ENCODE measurements at regions not wholly inside any gene's neighbourhood (a gene's known extent, or its start where the extent isn't known, plus 50 kb on each side); places are given as distances from the start of the nearest gene placed in this dataset.
"Not testable (repeated sequence)": the region's sequence is repeated elsewhere in the genome, so short reads cannot be mapped to it uniquely, and the experiment has no call there.

GRCh38 chr6:144417681-144418080 lies 132.5 kb downstream of the UTRN start:
- CTCF ChIA-PET: no interaction called here
- no peaks in the 10 kb centered on the region for H3K9me3 Mint-ChIP-seq (ENCODE audit: low read depth, unreplicated experiment)
- H3K27me3 Mint-ChIP-seq (ENCODE audit: unreplicated experiment): no peaks in the 10 kb centered on the region
- BruUV-seq (replicated peaks): no TSS peak
- no peak for TF ChIP-seq CTCF (IDR thresholded peaks at IDR 0.05; ENCODE audit: unreplicated experiment)
- no peak overlapping the region for H3K27ac Mint-ChIP-seq (ENCODE audit: unreplicated experiment)
- H3K36me3 Mint-ChIP-seq (ENCODE audit: insufficient read depth, unreplicated experiment): no peaks in the 10 kb centered on the region
- intact Hi-C loops (cut with micrococcal nuclease; ENCODE audit: unreplicated experiment): no loop called here
- no peak for DNase-seq
- H3K4me1 Mint-ChIP-seq (ENCODE audit: low read depth, unreplicated experiment): peaks cover 27% of the 10 kb centered on the region
- no peak overlapping the region for H3K4me3 Mint-ChIP-seq (ENCODE audit: low read depth, unreplicated experiment)

- no peak overlapping the region for H3K27ac Mint-ChIP-seq (ENCODE audit: unreplicated experiment)
- no peak for DNase-seq
- peaks cover 20% of the 10 kb centered on the region for H3K4me1 Mint-ChIP-seq (ENCODE audit: low read depth, unreplicated experiment)
- intact Hi-C loops (cut with micrococcal nuclease; ENCODE audit: unreplicated experiment): no loop called here
- CTCF ChIA-PET: no interaction called here
- H3K4me3 Mint-ChIP-seq (ENCODE audit: low read depth, unreplicated experiment): no peak overlapping the region
- no peaks in the 10 kb centered on the region for H3K36me3 Mint-ChIP-seq (ENCODE audit: insufficient read depth, unreplicated experiment)
- no TSS peak for BruUV-seq (replicated peaks)
- TF ChIP-seq CTCF (IDR thresholded peaks at IDR 0.05; ENCODE audit: unreplicated experiment): no peak
- no peaks in the 10 kb centered on the region for H3K27me3 Mint-ChIP-seq (ENCODE audit: unreplicated experiment)
- H3K9me3 Mint-ChIP-seq (ENCODE audit: low read depth, unreplicated experiment): no peaks in the 10 kb centered on the region
Observed at GRCh38 chr6:144418959-144419545, 133.9 kb downstream of the UTRN start.

GRCh38 chr6:144423167-144423566 lies 138.0 kb downstream of the UTRN start:
- CTCF ChIA-PET: no interaction called here
- no peak for TF ChIP-seq CTCF (IDR thresholded peaks at IDR 0.05; ENCODE audit: unreplicated experiment)
- intact Hi-C loops (cut with micrococcal nuclease; ENCODE audit: unreplicated experiment): no loop called here
- Mint-ChIP-seq H3K4me3 (ENCODE audit: low read depth, unreplicated experiment) (no peak overlapping the region), H3K9me3 (ENCODE audit: low read depth, unreplicated experiment) (no peaks in the 10 kb centered on the region), H3K27ac (ENCODE audit: unreplicated experiment) (no peak overlapping the region), H3K27me3 (ENCODE audit: unreplicated experiment) (no peaks in the 10 kb centered on the region), H3K4me1 (ENCODE audit: low read depth, unreplicated experiment) (peaks cover 8% of the 10 kb centered on the region), H3K36me3 (ENCODE audit: insufficient read depth, unreplicated experiment) (no peaks in the 10 kb centered on the region)
- no TSS peak for BruUV-seq (replicated peaks)
- DNase-seq: no peak

- Mint-ChIP-seq H3K27me3 (ENCODE audit: unreplicated experiment) (no peaks in the 10 kb centered on the region), H3K36me3 (ENCODE audit: insufficient read depth, unreplicated experiment) (peaks cover 7% of the 10 kb centered on the region), H3K9me3 (ENCODE audit: low read depth, unreplicated experiment) (no peaks in the 10 kb centered on the region), H3K4me3 (ENCODE audit: low read depth, unreplicated experiment) (no peak overlapping the region), H3K27ac (ENCODE audit: unreplicated experiment) (no peak overlapping the region), H3K4me1 (ENCODE audit: low read depth, unreplicated experiment) (peaks cover 16% of the 10 kb centered on the region)
- TF ChIP-seq CTCF (IDR thresholded peaks at IDR 0.05; ENCODE audit: unreplicated experiment): no peak
- no TSS peak for BruUV-seq (replicated peaks)
- no peak for DNase-seq
- intact Hi-C loops (cut with micrococcal nuclease; ENCODE audit: unreplicated experiment): no loop called here
- CTCF ChIA-PET: no interaction called here
Observed at GRCh38 chr6:144429753-144430152, 144.6 kb downstream of the UTRN start.

GRCh38 chr6:144433446-144433845 lies 148.3 kb downstream of the UTRN start:
- CTCF ChIA-PET; H3K4me1 Mint-ChIP-seq (ENCODE audit: low read depth, unreplicated experiment); H3K27me3 Mint-ChIP-seq (ENCODE audit: unreplicated experiment); DNase-seq; H3K27ac Mint-ChIP-seq (ENCODE audit: unreplicated experiment); H3K4me3 Mint-ChIP-seq (ENCODE audit: low read depth, unreplicated experiment); H3K9me3 Mint-ChIP-seq (ENCODE audit: low read depth, unreplicated experiment); BruUV-seq (replicated peaks); intact Hi-C loops (cut with micrococcal nuclease; ENCODE audit: unreplicated experiment): not testable (repeated sequence)
- peaks cover 19% of the 10 kb centered on the region for H3K36me3 Mint-ChIP-seq (ENCODE audit: insufficient read depth, unreplicated experiment)
